ENCODE measurements at regions not wholly inside any gene's neighbourhood (a gene's known extent, or its start where the extent isn't known, plus 50 kb on each side); places are given as distances from the start of the nearest gene placed in this dataset.
"Not testable (repeated sequence)": the region's sequence is repeated elsewhere in the genome, so short reads cannot be mapped to it uniquely, and the experiment has no call there.

DNA sequence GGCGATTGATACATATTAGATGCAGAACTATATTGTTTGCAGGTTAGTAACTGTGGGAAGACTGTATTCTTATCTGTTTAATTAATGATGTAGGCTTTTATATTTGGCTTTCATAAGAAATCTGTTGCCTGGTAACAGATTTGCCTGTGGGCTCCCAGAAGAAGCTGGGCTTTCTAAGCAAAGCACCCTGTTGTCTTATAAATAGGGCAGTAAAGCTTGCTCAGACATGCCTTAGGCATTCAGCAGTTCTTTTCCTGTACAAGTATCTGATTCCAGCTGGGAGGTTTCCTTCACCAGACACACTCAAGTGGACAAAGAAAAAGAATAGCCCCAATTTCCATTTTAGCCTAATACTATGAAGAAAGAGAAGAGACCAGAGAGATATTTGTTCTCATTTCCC, 524.0 kb downstream of the LRRIQ3 start:
- Mint-ChIP-seq H3K4me3 (no peak overlapping the region), H3K4me1 (ENCODE audit: low read depth) (no peaks in the 10 kb centered on the region), H3K27ac (no peak overlapping the region), H3K9me3 (peaks cover 4% of the 10 kb centered on the region), H3K27me3 (no peaks in the 10 kb centered on the region), H3K36me3 (ENCODE audit: low read depth) (no peaks in the 10 kb centered on the region)
- DNase-seq (no peak), ATAC-seq (no peak)
- ChIA-PET CTCF (interaction anchor here (0.8 to 1.5 kb wide), 4 partner anchors 17 to 1051 kb away, joined by 3 to 4 read pairs (median 3); no protein-coding TSS in a partner anchor), POLR2A (interaction anchor here (0.6 kb wide), 1 partner anchor 57 kb away, joined by 7 read pairs; no protein-coding TSS in a partner anchor)
- intact Hi-C loops (cut with micrococcal nuclease), result no loop called here
- TF ChIP-seq, protein P1, sequence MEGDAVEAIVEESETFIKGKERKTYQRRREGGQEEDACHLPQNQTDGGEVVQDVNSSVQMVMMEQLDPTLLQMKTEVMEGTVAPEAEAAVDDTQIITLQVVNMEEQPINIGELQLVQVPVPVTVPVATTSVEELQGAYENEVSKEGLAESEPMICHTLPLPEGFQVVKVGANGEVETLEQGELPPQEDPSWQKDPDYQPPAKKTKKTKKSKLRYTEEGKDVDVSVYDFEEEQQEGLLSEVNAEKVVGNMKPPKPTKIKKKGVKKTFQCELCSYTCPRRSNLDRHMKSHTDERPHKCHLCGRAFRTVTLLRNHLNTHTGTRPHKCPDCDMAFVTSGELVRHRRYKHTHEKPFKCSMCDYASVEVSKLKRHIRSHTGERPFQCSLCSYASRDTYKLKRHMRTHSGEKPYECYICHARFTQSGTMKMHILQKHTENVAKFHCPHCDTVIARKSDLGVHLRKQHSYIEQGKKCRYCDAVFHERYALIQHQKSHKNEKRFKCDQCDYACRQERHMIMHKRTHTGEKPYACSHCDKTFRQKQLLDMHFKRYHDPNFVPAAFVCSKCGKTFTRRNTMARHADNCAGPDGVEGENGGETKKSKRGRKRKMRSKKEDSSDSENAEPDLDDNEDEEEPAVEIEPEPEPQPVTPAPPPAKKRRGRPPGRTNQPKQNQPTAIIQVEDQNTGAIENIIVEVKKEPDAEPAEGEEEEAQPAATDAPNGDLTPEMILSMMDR (IDR thresholded peaks at IDR 0.05), result no peak

DNA sequence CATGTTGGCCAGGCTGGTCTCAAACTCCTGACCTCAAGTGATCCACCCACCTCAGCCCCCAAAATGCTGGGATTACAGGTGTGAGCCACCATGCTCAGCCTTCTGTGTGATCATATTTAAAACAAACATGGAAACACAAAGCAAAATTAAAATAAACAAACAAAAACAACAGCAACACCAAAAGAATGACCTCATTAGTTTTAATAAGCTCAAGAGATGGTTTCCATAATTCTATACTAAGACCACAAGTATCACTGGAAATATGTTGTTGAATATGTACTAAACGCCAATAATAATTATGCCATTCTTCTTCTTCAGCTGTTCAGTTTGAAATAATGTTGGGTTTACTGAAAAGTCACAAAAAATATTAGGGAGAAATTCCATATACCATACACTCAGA, 526.4 kb downstream of the LRRIQ3 start:
- Mint-ChIP-seq H3K9me3 (no peaks in the 10 kb centered on the region), H3K27ac (no peak overlapping the region), H3K36me3 (ENCODE audit: low read depth) (no peaks in the 10 kb centered on the region), H3K4me1 (ENCODE audit: low read depth) (no peaks in the 10 kb centered on the region), H3K4me3 (no peak overlapping the region), H3K27me3 (no peaks in the 10 kb centered on the region)
- DNase-seq (no peak), ATAC-seq (no peak)
- TF ChIP-seq, protein P1 (IDR thresholded peaks at IDR 0.05), result no peak
- POLR2A ChIA-PET, result no interaction called here
- intact Hi-C loops (cut with micrococcal nuclease), result no loop called here
- CTCF ChIA-PET, result no interaction called here

DNA sequence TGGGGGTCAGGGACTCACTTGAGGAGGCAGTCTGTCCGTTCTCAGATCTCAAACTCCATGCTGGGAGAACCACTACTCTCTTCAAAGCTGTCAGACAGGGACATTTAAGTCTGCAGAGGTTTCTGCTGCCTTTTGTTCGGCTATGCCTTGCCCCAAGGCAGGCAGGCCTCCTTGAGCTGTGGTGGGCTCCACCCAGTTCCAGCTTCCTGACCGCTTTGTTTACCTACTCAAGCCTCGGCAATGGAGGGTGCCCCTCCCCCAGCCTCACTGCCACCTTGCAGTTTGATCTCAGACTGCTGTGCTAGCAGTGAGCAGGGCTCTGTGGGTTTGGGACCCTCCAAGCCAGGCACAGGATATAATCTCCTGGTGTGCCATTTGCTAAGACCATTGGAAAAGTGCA, 530.0 kb downstream of the LRRIQ3 start:
- H3K27ac Mint-ChIP-seq; H3K4me3 Mint-ChIP-seq; DNase-seq; H3K36me3 Mint-ChIP-seq (ENCODE audit: low read depth); POLR2A ChIA-PET; CTCF ChIA-PET; ATAC-seq; H3K4me1 Mint-ChIP-seq (ENCODE audit: low read depth); intact Hi-C loops (cut with micrococcal nuclease); H3K9me3 Mint-ChIP-seq; H3K27me3 Mint-ChIP-seq: not testable (repeated sequence)

DNA sequence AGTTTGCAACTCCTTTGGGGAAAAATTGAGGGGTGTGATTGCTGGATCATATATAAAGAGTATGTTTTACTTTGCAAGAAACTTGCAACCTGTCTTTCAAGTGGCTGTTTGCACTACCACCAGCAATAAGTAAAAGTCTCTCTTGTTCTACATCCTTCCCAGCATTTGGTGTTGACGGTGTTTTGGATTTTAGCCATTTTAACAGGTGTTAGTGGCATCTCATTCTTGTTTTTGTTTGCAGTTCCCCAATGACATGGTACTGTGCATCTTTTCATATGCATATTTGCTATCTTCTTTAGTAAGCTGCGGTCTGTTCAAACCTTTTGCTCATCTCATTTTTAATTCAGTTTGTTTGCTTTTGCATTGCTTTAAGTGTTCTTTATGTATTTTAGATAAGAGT, 535.5 kb downstream of the LRRIQ3 start:
- ChIA-PET POLR2A (no interaction called here), CTCF (no interaction called here)
- TF ChIP-seq, protein P1 (IDR thresholded peaks at IDR 0.05), result no peak
- Mint-ChIP-seq H3K9me3 (peaks cover 7% of the 10 kb centered on the region), H3K4me3 (no peak overlapping the region), H3K27me3 (no peaks in the 10 kb centered on the region), H3K36me3 (ENCODE audit: low read depth) (no peaks in the 10 kb centered on the region), H3K27ac (no peak overlapping the region), H3K4me1 (ENCODE audit: low read depth) (no peaks in the 10 kb centered on the region)
- no peak for DNase-seq
- intact Hi-C loops (cut with micrococcal nuclease), result no loop called here
- ATAC-seq, result no peak

DNA sequence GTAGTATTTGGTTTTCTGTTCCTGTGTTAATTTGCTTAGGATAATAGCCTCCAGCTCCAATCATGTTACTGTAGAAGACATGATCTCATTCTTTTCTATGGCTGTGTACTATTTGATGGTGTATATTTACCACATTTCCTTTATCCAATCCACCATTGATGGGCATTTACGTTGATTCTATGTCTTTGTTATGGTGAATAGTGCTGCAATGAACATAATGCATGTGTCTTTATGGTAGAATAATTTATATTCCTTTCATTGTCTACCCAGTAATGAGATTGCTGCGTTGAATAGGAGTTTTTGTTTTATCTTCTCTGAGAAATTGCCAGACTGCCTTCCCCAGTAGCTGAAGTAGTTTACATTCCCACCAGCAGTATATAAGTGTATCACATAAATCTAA, 538.8 kb downstream of the LRRIQ3 start:
- ChIA-PET POLR2A (no interaction called here), CTCF (interaction anchor here (0.9 kb wide), 1 partner anchor 8 kb away, joined by 3 read pairs; no protein-coding TSS in a partner anchor)
- H3K27me3 Mint-ChIP-seq, result no peaks in the 10 kb centered on the region
- no peaks in the 10 kb centered on the region for H3K4me1 Mint-ChIP-seq (ENCODE audit: low read depth)
- intact Hi-C loops (cut with micrococcal nuclease), result no loop called here
- no peak for ATAC-seq
- DNase-seq, result no peak
- H3K36me3 Mint-ChIP-seq (ENCODE audit: low read depth), result no peaks in the 10 kb centered on the region
- TF ChIP-seq, protein P1 (IDR thresholded peaks at IDR 0.05), result no peak
- no peak overlapping the region for H3K4me3 Mint-ChIP-seq
- H3K9me3 Mint-ChIP-seq, result peaks cover 7% of the 10 kb centered on the region
- no peak overlapping the region for H3K27ac Mint-ChIP-seq

DNA sequence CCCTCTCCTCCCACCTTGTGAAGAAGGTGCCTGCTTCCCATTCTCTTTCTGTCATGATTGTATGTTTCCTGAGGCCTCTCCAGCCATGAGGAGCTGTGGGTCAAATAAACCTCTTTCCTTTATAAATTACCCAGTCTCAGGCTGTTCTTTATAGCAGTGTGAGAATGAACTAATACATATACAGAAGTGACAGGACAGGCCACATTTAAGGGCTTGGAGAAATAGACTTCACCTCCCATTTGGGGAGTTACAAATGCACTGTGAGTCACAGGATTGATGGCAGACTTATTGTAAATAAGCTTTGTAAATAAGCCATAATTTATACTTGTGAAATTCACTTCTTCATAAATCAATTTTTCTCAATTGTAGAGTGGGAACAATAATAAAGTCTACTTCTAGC, 543.3 kb downstream of the LRRIQ3 start:
- Mint-ChIP-seq H3K27ac (no peak overlapping the region), H3K4me1 (ENCODE audit: low read depth) (no peaks in the 10 kb centered on the region), H3K36me3 (ENCODE audit: low read depth) (no peaks in the 10 kb centered on the region), H3K27me3 (no peaks in the 10 kb centered on the region), H3K4me3 (no peak overlapping the region), H3K9me3 (no peaks in the 10 kb centered on the region)
- DNase-seq, result no peak
- intact Hi-C loops (cut with micrococcal nuclease), result no loop called here
- CTCF ChIA-PET, result no interaction called here
- POLR2A ChIA-PET, result no interaction called here
- TF ChIP-seq, protein P1 (IDR thresholded peaks at IDR 0.05), result no peak
- no peak for ATAC-seq

Measured in activated CD8-positive, alpha-beta T cell treated with anti-CD3 and anti-CD28 coated beads for 36 hours (primary cell).